Lung (tissue), 11 donors: ENCODE measurements at regions not wholly inside any gene's neighbourhood (a gene's known extent, or its start where the extent isn't known, plus 50 kb on each side); places are given as distances from the start of the nearest gene placed in this dataset.
A peak's percentile ranks its signal among the peaks of the same experiment; 100 is the strongest.

Experiments used
- ATAC-seq: fragments of 200-7000 bp; cut with Tn5 transposase; one replicate; pipeline ENCODE4 v1.9.1; 2020; ENCODE audit warnings: moderate number of reproducible peaks; ENCODE audit not compliant: insufficient read depth, low FRiP score
- DNase-seq, 3 donors: peaks; one replicate each; pipeline ENCODE4 v3.0.0-alpha.2; 2013 to 2017
- H3K27ac ChIP-seq, 2 donors: one replicate each; pipeline ENCODE4 v1.5.1; 2013; ENCODE audit warnings: mild to moderate bottlenecking in 2 of 2, moderate library complexity in 2 of 2, control low read depth in 1 of 2, inconsistent platforms in 1 of 2, low read depth in 1 of 2, low read length in 1 of 2
- H3K27me3 ChIP-seq, 3 donors: one replicate each; pipeline ENCODE4 v1.5.1; 2013; ENCODE audit warnings: low read length in 2 of 3; ENCODE audit not compliant: control insufficient read depth in 3 of 3, insufficient read depth in 3 of 3
- H3K36me3 ChIP-seq, 4 donors: one replicate each; pipeline ENCODE4 v1.5.1; 2013; ENCODE audit warnings: low read length in 4 of 4, mild to moderate bottlenecking in 1 of 4, moderate library complexity in 1 of 4; ENCODE audit not compliant: control insufficient read depth in 4 of 4, insufficient read depth in 4 of 4
- H3K4me1 ChIP-seq, 5 donors: one replicate each; pipeline ENCODE4 v1.5.1; 2013; ENCODE audit warnings: low read length in 5 of 5, mild to moderate bottlenecking in 2 of 5, moderate library complexity in 1 of 5; ENCODE audit not compliant: control insufficient read depth in 5 of 5, insufficient read depth in 5 of 5
- H3K4me3 ChIP-seq: one replicate; pipeline ENCODE4 v1.5.1; 2013; ENCODE audit warnings: mild to moderate bottlenecking, control low read depth, moderate library complexity
- H3K9ac ChIP-seq, 2 donors: one replicate each; pipeline ENCODE4 v1.5.1; 2013; ENCODE audit warnings: low read length in 2 of 2, control low read depth in 1 of 2; ENCODE audit not compliant: insufficient read depth in 1 of 2
- H3K9me3 ChIP-seq, 4 donors: one replicate each; pipeline ENCODE4 v1.5.1; 2013; ENCODE audit warnings: low read length in 3 of 4, mild to moderate bottlenecking in 1 of 4, moderate library complexity in 1 of 4; ENCODE audit not compliant: control insufficient read depth in 4 of 4, insufficient read depth in 3 of 4
- CTCF ChIP-seq: IDR thresholded peaks from 2 replicates; pipeline ENCODE4 v1.5.1; 2012; ENCODE audit warnings: mild to moderate bottlenecking; ENCODE audit errors: control extremely low read depth, extremely low read depth
- WGBS, 2 donors: extraction: QIAGEN DNeasy Blood & Tissue Kit; methylation state at CpG; one replicate each; pipeline ENCODE4 v1.1.7; 2013; 5-methylcytosine and 5-hydroxymethylcytosine counted together
- donor health status: control.
- donor health status: control.
- donor health status: Bipolar disorder and iron deficiency.
- donor health status: healthy.
- donor health status: DM: yes; HTN: yes; CAD: no.

- 94 to 95% methylated on average over 9 of the region's 9 CpGs for WGBS, 2 donors
- Histone ChIP-seq H3K9me3 (peaks cover 0 to 8% (median 0%) of the 10 kb centered on the region in 4 donors), H3K27me3 (no peaks in the 10 kb centered on the region), H3K36me3 (no peaks in the 10 kb centered on the region), H3K4me1 (no peaks in the 10 kb centered on the region), H3K27ac (no peak overlapping the region), H3K4me3 (no peak overlapping the region), H3K9ac (no peak overlapping the region)
- ATAC-seq (no peak), DNase-seq (no peak)
- TF ChIP-seq CTCF, result no peak
These were observed 215.0 kb upstream of the MYT1L start for GRCh38 chr2:2546046-2546445.

GRCh38 chr2:2542966-2543611 is 212.0 kb upstream of the MYT1L start:
- no peak for TF ChIP-seq CTCF
- 60 to 74% methylated on average over 25 of the region's 25 CpGs for WGBS, 2 donors
- Histone ChIP-seq H3K9ac (peak overlapping the region in 1 of 2 donors; percentile 42), H3K27ac (no peak overlapping the region), H3K9me3 (peaks cover 0 to 3% (median 0%) of the 10 kb centered on the region in 4 donors), H3K4me3 (peak overlapping the region; percentile 10), H3K36me3 (no peaks in the 10 kb centered on the region), H3K4me1 (no peaks in the 10 kb centered on the region), H3K27me3 (no peaks in the 10 kb centered on the region)
- DNase-seq (peak; percentile 36 to 52 (median 45)), ATAC-seq (no peak)

- WGBS, 2 donors, result 80 to 89% methylated on average over 4 of the region's 4 CpGs
- no peaks in the 10 kb centered on the region for H3K4me1 ChIP-seq
- no peak overlapping the region for H3K27ac ChIP-seq
- peaks cover 0 to 5% (median 0%) of the 10 kb centered on the region in 4 donors for H3K9me3 ChIP-seq
- no peaks in the 10 kb centered on the region for H3K27me3 ChIP-seq
- H3K4me3 ChIP-seq, result no peak overlapping the region
- H3K9ac ChIP-seq, result no peak overlapping the region
- ATAC-seq (no peak), DNase-seq (no peak)
- TF ChIP-seq CTCF, result no peak
- no peaks in the 10 kb centered on the region for H3K36me3 ChIP-seq
These were observed 211.2 kb upstream of the MYT1L start for GRCh38 chr2:2542316-2542715.

- WGBS, 2 donors, result 74 to 81% methylated on average over 9 of the region's 9 CpGs
- no peak for TF ChIP-seq CTCF
These were observed 209.3 kb upstream of the MYT1L start for GRCh38 chr2:2540406-2540805.

More at GRCh38 chr2:2540406-2540805, 209.3 kb upstream of the MYT1L start:
- H3K9me3 ChIP-seq, result peaks cover 0 to 5% (median 0%) of the 10 kb centered on the region in 4 donors
- H3K27ac ChIP-seq, result no peak overlapping the region
- H3K36me3 ChIP-seq, result no peaks in the 10 kb centered on the region
- no peak overlapping the region for H3K9ac ChIP-seq
- ATAC-seq (no peak), DNase-seq (no peak)
- H3K4me3 ChIP-seq, result no peak overlapping the region
- no peaks in the 10 kb centered on the region for H3K4me1 ChIP-seq
- no peaks in the 10 kb centered on the region for H3K27me3 ChIP-seq
